Adrenal gland (tissue), 9 donors: ENCODE measurements at regions not wholly inside any gene's neighbourhood (a gene's known extent, or its start where the extent isn't known, plus 50 kb on each side); places are given as distances from the start of the nearest gene placed in this dataset.

Experiments used
- DNase-seq, 7 donors: peaks; one replicate each; pipeline ENCODE4 v3.0.0-alpha.2; 2019 to 2020
- H3K27ac ChIP-seq, 5 donors: fragments of 200-600 bp; sonication (generic) in 4 of 5; 1 replicate in 3 of 5; 2 replicates in 2 of 5; pipeline versions ENCODE4 v1.5.1 to v1.8.0; 2016 to 2020; ENCODE audit warnings: mild to moderate bottlenecking in 1 of 5
- H3K27me3 ChIP-seq: fragments of 200-600 bp; 2 replicates; pipeline ENCODE4 v1.8.0; 2021
- H3K36me3 ChIP-seq, 2 donors: fragments of 200-600 bp; replicated peaks in 1 of 2; 1 replicate in 1 of 2; 2 replicates in 1 of 2; pipeline versions ENCODE4 v1.5.1 to v1.8.0; 2018 to 2022
- H3K4me1 ChIP-seq, 2 donors: fragments of 200-600 bp; replicated peaks in 1 of 2; 1 replicate in 1 of 2; 2 replicates in 1 of 2; pipeline versions ENCODE4 v1.5.1 to v1.8.0; 2018 to 2021
- H3K4me3 ChIP-seq, 4 donors: fragments of 200-600 bp; sonication (generic) in 3 of 4; one replicate each; pipeline ENCODE4 v1.5.1; 2016 to 2018
- H3K9me3 ChIP-seq, 3 donors: fragments of 200-600 bp; sonication (generic) in 1 of 3; replicated peaks in 1 of 3; 1 replicate in 2 of 3; 2 replicates in 1 of 3; pipeline versions ENCODE4 v1.5.1 to v1.8.0; 2016 to 2021
- POLR2A ChIP-seq, 2 donors: fragments of 450-650 bp; IDR thresholded peaks; one replicate each; pipeline ENCODE4 v1.6.1; 2017; ENCODE audit warnings: antibody characterized with exemption in 2 of 2, mild to moderate bottlenecking in 2 of 2, moderate library complexity in 1 of 2
- WGBS, 4 donors: extraction: QIAGEN DNeasy Blood & Tissue Kit in 2 of 4; methylation state at CpG; one replicate each; pipeline versions ENCODE4 v1.1.5 to v1.1.7; 2013 to 2017; 5-methylcytosine and 5-hydroxymethylcytosine counted together
- intact Hi-C, 2 donors: fragments of 100-400 bp; cut with DNase I; formaldehyde crosslinking; loops; one replicate each; pipeline versions ENCODE4 v1.14.1 to v1.15.0; 2022 to 2023
- TF ChIP-seq, protein P1 (sequence below), 6 experiments: fragments of 450-650 bp in 4 of 6; fragments of 200-600 bp in 2 of 6; sonication (generic) in 1 of 6; IDR thresholded peaks; 1 replicate in 5 of 6; 2 replicates in 1 of 6; pipeline versions ENCODE4 v1.5.1 to v1.8.0; 2016 to 2021; ENCODE audit warnings: antibody characterized with exemption in 6 of 6, mild to moderate bottlenecking in 2 of 6, moderate library complexity in 1 of 6
- donor health status: healthy with polysubstance abuse.
- donor health status: Bipolar disorder and iron deficiency.
- donor health status: DM: yes; HTN: yes; CAD: no.
- donor health status: DM: no; HTN: no; CAD: no.
- donor health status: DM: no; HTN: no; CAD: no.

DNA sequence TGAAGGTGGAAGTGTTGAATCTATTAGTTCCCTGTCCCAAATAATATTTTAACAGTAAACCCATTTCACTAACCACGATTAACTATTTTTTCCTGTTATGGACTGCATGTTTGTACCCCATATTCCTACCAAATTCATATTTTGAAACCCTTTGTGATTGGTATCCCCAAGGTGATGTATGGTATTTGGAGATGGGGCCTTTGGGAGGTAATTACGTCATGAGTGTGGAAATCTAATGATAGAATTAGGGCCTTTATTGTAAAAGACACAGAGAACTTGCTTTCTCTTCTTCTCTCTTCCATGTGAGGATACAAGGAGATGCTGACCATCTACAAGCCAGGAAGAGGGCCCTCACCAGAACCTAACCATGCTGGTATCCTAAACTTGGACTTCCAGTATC, 744.7 kb downstream of the DTWD2 start:
- no peak for DNase-seq
- H3K9me3 ChIP-seq = peaks cover 0 to 3% (median 0%) of the 10 kb centered on the region in 3 donors
- no peak for TF ChIP-seq POLR2A (IDR thresholded peaks at IDR 0.05)
- TF ChIP-seq, protein P1, sequence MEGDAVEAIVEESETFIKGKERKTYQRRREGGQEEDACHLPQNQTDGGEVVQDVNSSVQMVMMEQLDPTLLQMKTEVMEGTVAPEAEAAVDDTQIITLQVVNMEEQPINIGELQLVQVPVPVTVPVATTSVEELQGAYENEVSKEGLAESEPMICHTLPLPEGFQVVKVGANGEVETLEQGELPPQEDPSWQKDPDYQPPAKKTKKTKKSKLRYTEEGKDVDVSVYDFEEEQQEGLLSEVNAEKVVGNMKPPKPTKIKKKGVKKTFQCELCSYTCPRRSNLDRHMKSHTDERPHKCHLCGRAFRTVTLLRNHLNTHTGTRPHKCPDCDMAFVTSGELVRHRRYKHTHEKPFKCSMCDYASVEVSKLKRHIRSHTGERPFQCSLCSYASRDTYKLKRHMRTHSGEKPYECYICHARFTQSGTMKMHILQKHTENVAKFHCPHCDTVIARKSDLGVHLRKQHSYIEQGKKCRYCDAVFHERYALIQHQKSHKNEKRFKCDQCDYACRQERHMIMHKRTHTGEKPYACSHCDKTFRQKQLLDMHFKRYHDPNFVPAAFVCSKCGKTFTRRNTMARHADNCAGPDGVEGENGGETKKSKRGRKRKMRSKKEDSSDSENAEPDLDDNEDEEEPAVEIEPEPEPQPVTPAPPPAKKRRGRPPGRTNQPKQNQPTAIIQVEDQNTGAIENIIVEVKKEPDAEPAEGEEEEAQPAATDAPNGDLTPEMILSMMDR (IDR thresholded peaks at IDR 0.05) = no peak
- H3K27ac ChIP-seq = no peak overlapping the region
- no peaks in the 10 kb centered on the region for H3K4me1 ChIP-seq
- 48 to 71% (median 60%) methylated on average over 2 of the region's 2 CpGs for WGBS, 4 donors
- H3K27me3 ChIP-seq = no peaks in the 10 kb centered on the region
- H3K36me3 ChIP-seq = no peaks in the 10 kb centered on the region
- H3K4me3 ChIP-seq = no peak overlapping the region
- intact Hi-C loops = no loop called here

GRCh38 chr5:118243068-118243467, 745.3 kb downstream of the DTWD2 start:
- Histone ChIP-seq H3K36me3 (no peaks in the 10 kb centered on the region), H3K4me1 (no peaks in the 10 kb centered on the region), H3K4me3 (no peak overlapping the region), H3K9me3 (no peaks in the 10 kb centered on the region), H3K27me3 (no peaks in the 10 kb centered on the region), H3K27ac (no peak overlapping the region)
- DNase-seq = no peak
- TF ChIP-seq POLR2A (IDR thresholded peaks at IDR 0.05) = no peak
- TF ChIP-seq, protein P1 (IDR thresholded peaks at IDR 0.05) = no peak
- intact Hi-C loops = no loop called here

DNA sequence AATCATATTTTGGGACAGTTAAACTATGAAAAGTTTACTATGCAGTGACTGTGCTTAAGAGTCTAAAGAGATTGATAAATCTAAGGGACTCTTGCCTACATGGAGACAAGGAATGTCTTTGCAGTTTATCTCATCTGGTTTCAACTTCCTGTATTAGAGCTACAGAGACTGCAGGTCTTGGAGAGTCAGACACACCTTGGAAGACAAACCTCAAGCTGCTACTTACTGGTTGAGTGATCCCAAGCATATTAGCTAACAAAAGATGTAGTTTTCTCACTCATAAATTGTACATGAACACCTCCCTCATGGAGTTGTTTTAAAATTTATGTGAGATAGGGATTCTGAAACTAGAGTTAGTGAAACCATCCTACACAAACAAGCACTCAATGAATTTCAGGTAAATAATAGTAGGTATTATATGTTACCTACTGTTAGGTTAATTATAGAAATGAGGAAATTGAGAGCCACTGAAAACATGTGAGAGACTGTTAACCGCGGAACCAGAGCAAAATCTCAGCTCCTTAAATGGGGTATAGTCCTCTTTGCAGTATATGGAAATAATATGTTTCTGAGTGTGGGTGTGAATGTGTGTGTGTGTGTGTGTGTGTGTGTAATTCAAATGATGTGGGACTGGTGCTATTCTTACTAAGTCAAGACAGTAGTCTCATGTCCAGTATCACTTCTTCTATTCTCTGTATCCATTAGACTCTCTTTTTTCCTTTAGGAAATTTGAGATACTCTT, 752.1 kb downstream of the DTWD2 start:
- no peaks in the 10 kb centered on the region for H3K4me1 ChIP-seq
- intact Hi-C loops = no loop called here
- no peak overlapping the region for H3K4me3 ChIP-seq
- no peak for DNase-seq
- H3K27ac ChIP-seq = no peak overlapping the region
- WGBS, 4 donors = 79 to 95% (median 82%) methylated on average over 2 of the region's 2 CpGs
- H3K9me3 ChIP-seq = no peaks in the 10 kb centered on the region
- no peaks in the 10 kb centered on the region for H3K27me3 ChIP-seq
- no peaks in the 10 kb centered on the region for H3K36me3 ChIP-seq
- TF ChIP-seq, protein P1 (IDR thresholded peaks at IDR 0.05) = no peak
- no peak for TF ChIP-seq POLR2A (IDR thresholded peaks at IDR 0.05)

DNA sequence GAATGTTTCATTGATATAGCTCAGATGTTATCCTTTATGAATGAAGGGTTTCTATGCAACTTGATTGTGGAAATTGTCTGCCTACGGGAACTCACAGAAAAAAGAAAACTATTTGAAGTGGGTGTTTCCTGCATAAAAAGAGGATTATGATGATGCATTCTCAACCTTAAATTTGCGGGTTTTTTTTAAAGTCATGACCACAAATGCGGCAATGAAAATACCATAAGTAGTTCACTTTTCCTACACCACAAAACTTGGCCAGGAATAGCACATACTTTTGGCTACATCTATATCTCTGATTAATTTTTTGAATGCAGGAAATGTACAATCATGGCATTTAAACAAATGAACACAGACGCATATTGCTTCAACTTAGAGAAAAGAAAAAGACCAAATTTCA, 754.7 kb downstream of the DTWD2 start:
- Histone ChIP-seq H3K27ac (no peak overlapping the region), H3K36me3 (no peaks in the 10 kb centered on the region), H3K9me3 (no peaks in the 10 kb centered on the region), H3K27me3 (no peaks in the 10 kb centered on the region), H3K4me3 (no peak overlapping the region), H3K4me1 (no peaks in the 10 kb centered on the region)
- TF ChIP-seq POLR2A (IDR thresholded peaks at IDR 0.05) = no peak
- TF ChIP-seq, protein P1 (IDR thresholded peaks at IDR 0.05) = no peak
- DNase-seq = no peak
- intact Hi-C loops = no loop called here
- 59 to 75% (median 67%) methylated on average over 4 of the region's 4 CpGs for WGBS, 4 donors
